Natural killer cell (primary cell): ENCODE measurements at regions not wholly inside any gene's neighbourhood (a gene's known extent, or its start where the extent isn't known, plus 50 kb on each side); places are given as distances from the start of the nearest gene placed in this dataset.

Experiments
- ATAC-seq, 3 donors: fragments of 150-1000 bp in 2 of 3; fragments of 200-7000 bp in 1 of 3; cut with Tn5 transposase; 1 replicate in 1 of 3; 2 replicates in 2 of 3; pipeline ENCODE4 v1.10.0; 2021; ENCODE audit warnings: mild to moderate bottlenecking in 2 of 3, moderate library complexity in 2 of 3
- DNase-seq, 2 donors: peaks; one replicate each; pipeline versions ENCODE4 v3.0.0 to v3.0.0-alpha.2; 2013 to 2021; ENCODE audit warnings: mixed read lengths in 1 of 2
- H3K27ac ChIP-seq: one replicate; pipeline ENCODE4 v1.5.1; 2013; ENCODE audit warnings: mild to moderate bottlenecking, low read length
- H3K27me3 ChIP-seq: one replicate; pipeline ENCODE4 v1.6.1; 2013; ENCODE audit warnings: low read length; ENCODE audit not compliant: control insufficient read depth, insufficient read depth
- H3K36me3 ChIP-seq: one replicate; pipeline ENCODE4 v1.6.1; 2013; ENCODE audit warnings: low read length; ENCODE audit not compliant: control insufficient read depth, insufficient read depth
- H3K4me1 ChIP-seq: one replicate; pipeline ENCODE4 v1.6.1; 2013; ENCODE audit warnings: low read length; ENCODE audit not compliant: control insufficient read depth, insufficient read depth
- H3K4me3 ChIP-seq: one replicate; pipeline ENCODE4 v1.5.1; 2013; ENCODE audit warnings: low read length
- H3K9me3 ChIP-seq: one replicate; pipeline ENCODE4 v1.6.1; 2013; ENCODE audit warnings: low read length; ENCODE audit not compliant: control insufficient read depth, insufficient read depth
- H3K27ac Mint-ChIP-seq, 2 donors: one replicate each; pipeline ENCODE4 v1.8.0; 2022; ENCODE audit warnings: mild to moderate bottlenecking in 2 of 2, mixed read lengths in 2 of 2, moderate library complexity in 1 of 2
- H3K27me3 Mint-ChIP-seq, 2 donors: one replicate each; pipeline ENCODE4 v1.8.0; 2022; ENCODE audit warnings: low read depth in 2 of 2, mixed read lengths in 2 of 2
- H3K36me3 Mint-ChIP-seq: one replicate; pipeline ENCODE4 v1.8.0; 2022; ENCODE audit warnings: mixed read lengths
- H3K4me1 Mint-ChIP-seq, 2 donors: one replicate each; pipeline ENCODE4 v1.8.0; 2022; ENCODE audit warnings: mixed read lengths in 2 of 2
- H3K4me3 Mint-ChIP-seq: one replicate; pipeline ENCODE4 v1.8.0; 2022; ENCODE audit warnings: mild to moderate bottlenecking, moderate library complexity, mixed read lengths
- H3K9me3 Mint-ChIP-seq, 2 donors: one replicate each; pipeline ENCODE4 v1.8.0; 2022; ENCODE audit warnings: mixed read lengths in 2 of 2
- CTCF ChIP-seq: fragments of 200-600 bp; IDR thresholded peaks from one replicate; pipeline ENCODE4 v1.8.0; 2022; ENCODE audit warnings: antibody characterized with exemption
- WGBS: methylation state at CpG from one replicate; pipeline ENCODE4 v1.1.7; 2013; ENCODE audit warnings: missing lambda C conversion rate; ENCODE audit not compliant: insufficient coverage; 5-methylcytosine and 5-hydroxymethylcytosine counted together
- intact Hi-C: fragments of 100-400 bp; cut with micrococcal nuclease; formaldehyde crosslinking; loops from one replicate; pipeline ENCODE4 v1.14.2; 2022

DNA sequence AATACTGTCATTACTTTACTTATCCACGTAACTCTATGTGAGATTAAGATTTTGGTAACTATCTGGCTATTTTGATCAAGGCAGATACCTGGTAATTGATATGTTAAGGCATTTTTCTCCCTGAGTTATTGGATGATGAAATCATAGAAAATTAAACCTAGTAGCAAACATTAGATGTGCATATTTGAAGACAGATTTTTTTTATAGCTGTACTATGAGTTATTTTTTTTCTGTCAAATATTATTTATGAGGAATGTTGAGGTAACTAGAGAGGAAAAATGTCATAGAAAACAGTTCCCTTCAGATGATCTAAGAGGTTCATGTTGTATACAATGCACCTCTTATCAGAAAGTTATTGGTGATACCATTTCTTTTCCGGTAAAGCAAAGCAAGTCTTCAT lies 64.9 kb upstream of the SLC38A2 start:
- no peak overlapping the region for H3K4me3 Mint-ChIP-seq
- no peak for TF ChIP-seq CTCF
- Histone ChIP-seq H3K36me3 (no peaks in the 10 kb centered on the region), H3K27ac (no peak overlapping the region), H3K27me3 (no peaks in the 10 kb centered on the region), H3K9me3 (no peaks in the 10 kb centered on the region), H3K4me3 (no peak overlapping the region), H3K4me1 (no peaks in the 10 kb centered on the region)
- intact Hi-C loops = no loop called here
- DNase-seq (no peak), ATAC-seq (no peak)
- H3K9me3 Mint-ChIP-seq = no peaks in the 10 kb centered on the region
- WGBS = 100% methylated on average over 1 of the region's 2 CpGs
- H3K27me3 Mint-ChIP-seq = peaks cover 0 to 3% of the 10 kb centered on the region in 2 donors
- H3K36me3 Mint-ChIP-seq = no peaks in the 10 kb centered on the region
- H3K27ac Mint-ChIP-seq = no peak overlapping the region
- no peaks in the 10 kb centered on the region for H3K4me1 Mint-ChIP-seq

DNA sequence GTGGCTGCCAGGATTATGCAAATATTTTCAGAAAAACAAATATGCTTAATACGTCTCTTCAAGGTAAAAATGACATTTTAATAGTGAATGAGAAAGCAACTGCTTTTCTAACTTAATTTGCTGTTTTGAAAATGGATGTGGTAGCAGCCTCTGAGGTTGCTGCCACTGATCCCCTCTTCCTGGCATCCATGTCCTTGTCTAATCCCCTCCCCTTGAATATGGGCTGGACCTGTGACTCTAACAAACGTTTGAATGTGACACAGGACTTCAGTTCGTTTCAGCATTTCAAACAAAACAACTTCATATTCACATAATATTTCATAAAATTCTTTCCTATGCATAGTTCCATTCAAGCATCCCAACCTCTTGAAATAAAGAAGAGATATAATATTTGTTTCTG lies 64.2 kb upstream of the SLC38A2 start:
- ATAC-seq (no peak), DNase-seq (no peak)
- Histone ChIP-seq H3K36me3 (no peaks in the 10 kb centered on the region), H3K4me3 (no peak overlapping the region), H3K9me3 (no peaks in the 10 kb centered on the region), H3K27me3 (no peaks in the 10 kb centered on the region), H3K27ac (no peak overlapping the region), H3K4me1 (no peaks in the 10 kb centered on the region)
- WGBS = 80% methylated on average over 3 of the region's 3 CpGs
- Mint-ChIP-seq H3K36me3 (no peaks in the 10 kb centered on the region), H3K4me3 (no peak overlapping the region), H3K4me1 (no peaks in the 10 kb centered on the region), H3K9me3 (no peaks in the 10 kb centered on the region), H3K27me3 (peaks cover 0 to 3% of the 10 kb centered on the region in 2 donors), H3K27ac (no peak overlapping the region)
- intact Hi-C loops = no loop called here
- TF ChIP-seq CTCF = no peak

DNA sequence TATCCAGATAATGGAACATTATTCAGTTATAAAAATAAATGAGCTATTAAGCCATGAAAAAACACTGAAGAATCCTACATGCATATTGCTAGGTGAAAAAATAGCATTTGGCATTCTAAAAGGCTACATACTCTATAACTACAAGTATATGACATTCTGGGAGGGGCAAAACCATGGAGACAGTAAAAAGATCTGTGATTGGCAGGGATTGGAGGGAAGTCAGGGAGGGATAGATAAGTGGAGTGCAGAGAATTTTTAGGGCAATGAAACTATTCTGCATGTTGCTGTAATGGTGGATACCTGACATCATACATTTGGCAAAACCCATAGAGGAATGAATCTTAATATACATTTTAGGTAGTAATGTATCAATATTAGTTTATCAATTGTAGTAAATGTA lies 63.1 kb upstream of the SLC38A2 start:
- no peak for DNase-seq
- no peak overlapping the region for H3K4me3 ChIP-seq

More for the DNA sequence above, 63.1 kb upstream of the SLC38A2 start:
- Mint-ChIP-seq H3K4me3 (no peak overlapping the region), H3K27ac (no peak overlapping the region), H3K4me1 (peaks cover 1 to 2% of the 10 kb centered on the region in 2 donors), H3K27me3 (peaks cover 0 to 3% of the 10 kb centered on the region in 2 donors), H3K36me3 (no peaks in the 10 kb centered on the region), H3K9me3 (no peaks in the 10 kb centered on the region)
- TF ChIP-seq CTCF = no peak
- Histone ChIP-seq H3K4me1 (no peaks in the 10 kb centered on the region), H3K27me3 (no peaks in the 10 kb centered on the region), H3K9me3 (no peaks in the 10 kb centered on the region), H3K36me3 (no peaks in the 10 kb centered on the region), H3K27ac (no peak overlapping the region)
- intact Hi-C loops = no loop called here
- no peak for ATAC-seq
